ENCODE measurements at regions not wholly inside any gene's neighbourhood (a gene's known extent, or its start where the extent isn't known, plus 50 kb on each side); places are given as distances from the start of the nearest gene placed in this dataset.
"Not testable (repeated sequence)": the region's sequence is repeated elsewhere in the genome, so short reads cannot be mapped to it uniquely, and the experiment has no call there.

DNA sequence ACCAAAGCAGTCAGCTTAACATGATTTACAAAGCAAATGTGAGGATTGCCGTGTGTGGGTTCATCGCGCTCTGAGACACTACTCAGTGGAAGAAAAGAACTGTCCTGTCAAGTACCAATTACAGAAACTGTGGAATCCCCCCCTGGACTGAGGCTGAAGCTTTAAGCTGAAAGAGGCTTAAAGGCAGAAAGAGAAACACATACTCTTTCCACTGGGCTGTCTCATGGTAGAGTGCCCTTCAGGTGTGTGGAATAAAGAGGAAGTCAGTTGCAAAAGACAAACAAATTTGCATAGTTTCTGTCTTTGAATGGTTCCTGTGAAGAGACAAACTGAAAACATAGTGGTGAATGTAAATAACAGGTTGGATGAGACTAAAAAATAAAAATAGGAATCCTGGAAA lies 560.4 kb upstream of the SYNCRIP start:
- DNase-seq, result no peak

DNA sequence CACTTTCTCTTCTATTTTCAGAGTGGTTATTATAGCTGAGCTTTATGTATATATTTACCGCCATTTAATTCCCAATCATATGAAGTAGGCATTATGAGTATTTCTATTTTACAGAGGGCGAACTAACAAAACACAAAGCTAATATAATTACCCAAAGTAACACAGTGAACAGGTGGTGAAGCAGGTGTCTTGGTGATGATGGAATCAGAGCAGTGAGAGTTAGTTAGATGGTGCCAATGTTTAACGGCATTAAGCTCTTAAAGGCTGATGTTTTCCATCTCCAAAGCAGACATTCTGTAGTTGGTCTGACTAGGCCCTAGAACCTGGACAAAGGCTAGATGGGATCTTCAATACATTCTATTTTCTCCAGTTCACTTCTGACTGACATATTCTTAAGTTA lies 551.1 kb upstream of the SYNCRIP start:
- DNase-seq, result no peak

DNA sequence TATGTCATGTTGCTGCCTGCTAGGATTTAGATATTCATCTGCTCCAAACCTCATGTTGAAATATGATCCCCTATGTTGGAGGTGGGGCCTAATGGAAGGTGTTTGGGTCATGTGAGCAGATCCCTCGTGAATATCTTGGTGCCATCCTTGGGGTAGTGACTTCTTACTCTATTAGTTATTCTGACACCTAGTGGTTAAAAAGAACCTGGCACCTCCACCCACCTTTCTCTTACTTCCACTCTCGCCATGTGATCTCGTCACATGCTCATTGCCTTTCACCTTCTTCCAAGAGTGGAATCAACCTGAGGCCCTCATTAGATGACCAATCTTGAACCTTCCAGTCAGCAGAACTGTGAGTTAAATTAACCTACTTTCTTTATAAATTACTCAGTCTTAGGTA lies 549.4 kb upstream of the SYNCRIP start:
- no peak for DNase-seq

DNA sequence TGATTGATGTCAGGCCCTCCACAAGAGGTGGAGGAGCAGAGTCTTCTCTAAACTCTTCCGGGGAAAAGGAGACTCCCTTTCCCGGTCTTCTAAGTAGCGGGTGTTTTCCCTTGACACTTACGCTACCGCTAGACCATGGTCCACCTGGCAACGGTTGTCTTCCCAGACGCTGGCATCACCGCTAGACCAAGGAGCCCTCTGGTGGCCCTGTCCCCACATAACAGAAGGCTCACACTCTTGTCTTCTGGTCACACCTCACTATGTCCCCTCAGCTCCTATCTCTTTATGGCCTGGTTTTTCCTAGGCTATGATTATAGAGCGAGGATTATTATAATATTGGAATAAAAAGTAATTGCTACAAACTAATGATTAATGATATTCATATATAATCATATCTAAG lies 532.5 kb upstream of the SYNCRIP start:
- DNase-seq, result not testable (repeated sequence)

DNA sequence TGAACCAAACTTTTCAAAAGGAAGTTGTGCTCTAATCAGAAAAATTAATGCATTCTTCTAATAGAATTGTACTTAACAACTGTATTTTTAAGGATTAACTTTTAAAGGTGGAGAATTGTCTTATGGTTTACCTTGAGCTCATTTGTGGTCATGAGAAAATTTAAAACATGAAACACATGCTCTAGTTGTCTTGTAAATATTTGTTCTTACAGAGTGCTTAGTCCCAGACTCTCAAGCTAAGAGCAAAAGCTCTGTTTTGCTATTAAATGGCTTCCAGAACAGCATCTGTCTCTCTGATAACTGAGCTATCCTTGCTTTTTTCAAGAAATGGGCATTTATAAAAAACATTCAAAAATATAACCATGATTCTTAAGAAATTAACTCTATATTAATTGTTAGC lies 512.2 kb upstream of the SYNCRIP start:
- no peak for DNase-seq

DNA sequence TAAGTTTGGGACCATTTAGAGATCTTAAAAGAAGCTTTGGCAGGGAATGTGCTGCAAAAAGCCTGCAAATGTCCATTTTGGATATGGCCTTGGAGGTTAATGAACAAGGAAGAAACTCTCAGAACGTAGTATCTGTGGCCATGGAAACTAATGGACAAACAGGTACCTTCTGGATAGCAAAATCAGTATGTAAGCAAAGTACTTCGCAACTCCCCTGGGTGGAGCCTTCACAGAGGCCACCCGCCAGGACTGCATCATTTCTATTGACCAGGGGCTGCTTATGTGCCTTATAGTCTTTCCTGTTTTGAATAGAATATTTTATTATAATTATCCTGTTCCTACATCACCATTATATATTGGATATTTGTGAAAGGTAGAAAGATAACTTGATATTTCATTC lies 510.8 kb upstream of the SYNCRIP start:
- DNase-seq, result no peak

DNA sequence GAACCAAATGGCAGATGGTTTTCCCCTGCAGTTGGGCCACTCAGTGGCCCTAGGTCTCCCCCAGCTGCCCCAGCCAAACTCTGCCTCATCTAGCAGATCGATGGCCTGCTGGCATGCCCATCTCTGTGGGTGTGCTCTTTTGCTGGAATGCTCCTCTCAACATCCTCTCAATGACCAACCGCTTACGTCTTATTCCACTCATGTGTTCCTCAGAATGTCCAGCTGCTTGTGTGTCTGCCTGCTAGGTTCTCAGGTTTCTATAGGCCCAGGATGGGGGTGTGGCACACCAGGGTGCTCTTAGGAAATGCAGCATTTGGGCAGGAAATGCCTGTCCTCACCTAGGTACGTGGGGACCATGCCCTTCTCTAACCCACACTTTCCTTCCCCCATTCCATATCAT lies 509.9 kb upstream of the SYNCRIP start:
- DNase-seq, result no peak

DNA sequence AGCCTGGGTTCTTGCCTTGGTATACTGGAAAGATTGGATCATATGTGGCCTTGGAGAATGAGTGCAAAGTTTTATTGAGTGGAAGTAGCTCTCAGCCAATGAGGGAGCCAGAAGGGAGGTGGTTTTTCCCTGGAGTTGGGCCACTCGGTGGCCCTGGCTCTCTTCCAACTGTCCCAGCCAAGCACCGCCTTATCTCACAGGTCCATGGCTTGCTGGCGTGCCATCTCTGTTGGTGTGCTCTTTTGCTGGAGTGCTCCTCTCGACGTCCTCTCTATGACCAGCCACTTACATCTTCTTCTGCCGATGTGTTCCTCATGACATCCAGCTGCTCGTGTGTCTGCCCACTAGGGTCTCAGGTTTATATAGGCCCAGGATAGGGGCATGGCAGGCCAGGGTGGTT lies 505.9 kb upstream of the SYNCRIP start:
- no peak for DNase-seq

DNA sequence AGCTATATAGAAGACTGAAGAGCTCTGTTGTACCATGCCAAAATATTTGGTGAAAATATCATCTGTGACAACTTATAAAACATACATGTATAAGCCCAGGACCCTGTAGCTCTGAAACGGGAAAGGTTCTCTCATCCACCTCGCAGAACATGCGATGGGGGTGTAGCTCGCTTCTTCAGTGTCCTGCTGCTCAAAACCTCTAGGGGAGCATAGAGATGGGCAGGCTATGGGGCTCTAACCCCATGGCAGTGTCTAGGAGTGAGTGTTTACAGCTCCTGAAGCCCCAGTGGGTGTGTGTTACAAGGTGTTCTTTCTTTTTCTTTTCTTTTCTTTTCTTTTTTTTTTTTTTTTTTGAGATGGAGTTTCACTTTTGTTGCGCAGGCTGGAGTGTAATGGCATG lies 505.2 kb upstream of the SYNCRIP start:
- DNase-seq, result no peak

DNA sequence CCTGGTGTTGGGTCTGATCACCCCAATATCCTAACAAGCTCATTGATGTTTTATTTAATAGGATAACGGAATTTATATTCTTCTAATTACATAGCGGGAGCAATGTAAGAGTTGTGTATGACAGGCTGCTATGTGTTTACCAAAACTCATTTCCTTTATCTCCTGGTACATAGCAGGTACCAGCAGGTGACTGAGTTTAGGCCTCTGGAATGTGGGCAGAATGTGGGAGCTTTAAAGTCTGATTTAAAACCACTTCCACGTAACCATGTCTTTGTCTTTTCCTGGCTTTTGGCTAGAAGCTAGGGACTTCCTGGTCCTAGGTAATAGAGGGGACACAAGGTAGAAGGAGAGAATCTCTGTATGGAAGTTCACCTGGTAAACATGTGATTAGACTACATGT lies 504.6 kb upstream of the SYNCRIP start:
- DNase-seq, result no peak

DNA sequence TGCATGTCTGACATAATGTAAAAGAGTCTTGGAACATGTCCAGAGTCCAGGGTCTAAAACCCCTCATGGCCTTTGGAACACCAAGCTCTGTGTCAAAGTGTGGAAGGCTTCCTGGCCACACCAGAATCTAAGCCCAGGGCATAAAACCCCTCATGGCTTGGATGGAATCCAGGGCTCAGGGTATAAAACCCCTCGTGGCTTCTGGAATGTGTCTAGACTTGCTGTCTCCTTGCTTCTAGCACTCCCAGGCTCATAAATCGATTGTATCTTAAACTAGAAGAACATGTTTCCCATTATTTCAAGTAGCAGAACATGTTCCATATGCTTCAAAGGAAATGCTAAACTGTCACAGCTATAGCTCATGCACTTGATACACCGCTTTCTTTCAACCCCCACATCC lies 504.1 kb upstream of the SYNCRIP start:
- not testable (repeated sequence) for DNase-seq

DNA sequence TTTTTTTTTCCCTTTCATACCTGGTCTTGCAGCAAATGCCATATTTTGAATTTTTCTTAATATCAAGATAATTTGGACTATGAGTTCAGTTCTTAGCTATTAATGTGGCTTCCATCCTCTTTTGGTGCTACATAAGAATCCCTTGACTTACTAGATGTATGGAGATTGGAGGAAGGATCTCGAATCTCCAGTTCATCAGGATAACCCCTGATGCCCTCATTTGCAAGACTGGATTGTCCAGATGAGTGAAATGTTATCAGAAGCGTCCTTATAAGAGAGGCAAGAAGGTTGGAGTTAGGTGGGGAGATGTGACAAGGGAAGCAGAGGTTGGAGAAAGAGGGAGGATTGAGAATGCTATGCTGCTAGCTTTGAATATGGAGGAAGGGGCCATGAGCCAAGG lies 499.6 kb upstream of the SYNCRIP start:
- no peak for DNase-seq

DNA sequence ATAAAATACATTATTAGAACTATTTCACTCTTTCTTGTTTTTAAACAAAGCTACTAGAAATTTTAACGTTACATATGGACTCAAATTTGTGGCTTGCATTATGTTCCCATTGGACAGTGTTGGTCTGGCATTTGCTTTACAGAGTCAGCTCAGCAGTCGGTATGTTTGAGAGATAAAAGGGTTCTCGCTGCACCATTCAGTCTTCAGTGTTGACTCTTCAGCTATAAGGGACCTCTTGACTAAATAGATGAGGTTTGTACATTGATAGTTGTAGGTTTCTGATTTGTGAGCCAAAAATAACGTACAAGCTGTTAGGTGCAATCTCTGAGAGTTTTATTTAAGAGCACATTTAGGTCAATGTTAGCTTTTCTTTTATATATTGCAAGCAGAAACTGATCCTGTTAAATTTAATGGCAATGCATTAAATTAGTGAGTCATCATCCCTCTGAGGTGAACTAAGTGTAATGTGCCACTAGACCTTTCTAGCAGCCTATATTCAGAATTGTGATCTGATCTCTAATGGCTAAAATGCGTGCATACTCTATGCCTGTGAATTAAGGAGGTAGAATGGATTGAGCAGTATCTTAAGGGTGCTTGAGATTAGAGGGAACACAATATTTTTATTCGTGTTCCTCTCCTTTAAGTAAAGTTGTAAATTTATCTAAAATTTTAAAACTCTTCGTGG lies 485.6 kb upstream of the SYNCRIP start:
- no peak for DNase-seq

DNA sequence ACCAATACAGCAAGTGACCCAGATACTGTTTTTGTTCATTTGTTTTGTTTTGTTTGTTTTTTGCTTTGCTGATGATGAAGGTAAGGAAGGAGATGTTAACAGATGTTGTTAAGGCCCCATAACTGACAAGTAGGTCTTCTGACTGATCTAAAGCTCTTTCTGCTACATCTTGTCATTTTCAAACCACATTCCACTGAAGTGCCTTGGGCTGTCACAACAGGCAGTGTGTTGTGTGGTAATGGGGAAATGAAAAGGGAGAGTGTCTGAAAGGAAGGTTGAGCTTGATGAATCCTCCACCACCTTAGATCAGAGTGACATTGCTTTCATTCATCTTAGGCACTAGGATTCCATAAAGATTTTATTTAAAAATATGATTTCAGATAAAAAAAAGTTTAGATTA lies 479.4 kb upstream of the SYNCRIP start:
- DNase-seq, result no peak

DNA sequence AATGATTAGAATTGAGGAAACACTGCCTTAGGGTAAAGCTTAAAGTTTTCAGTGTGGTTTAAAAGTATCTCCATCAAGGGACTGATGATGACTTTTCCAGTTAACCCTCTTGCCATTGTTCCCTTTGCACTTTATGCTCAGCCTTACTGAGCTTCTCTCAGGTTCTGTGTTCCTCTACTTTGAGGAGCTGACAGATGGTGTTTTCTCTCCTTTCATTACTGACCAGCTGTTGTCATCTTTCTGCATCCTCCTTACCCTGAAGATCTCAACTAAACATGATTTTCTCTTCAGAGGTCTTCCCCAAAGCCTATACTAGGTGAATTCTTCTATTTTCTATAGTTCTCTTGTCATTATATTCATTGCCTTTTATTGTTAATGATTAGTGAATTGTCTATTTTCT lies 475.6 kb upstream of the SYNCRIP start:
- no peak for DNase-seq

DNA sequence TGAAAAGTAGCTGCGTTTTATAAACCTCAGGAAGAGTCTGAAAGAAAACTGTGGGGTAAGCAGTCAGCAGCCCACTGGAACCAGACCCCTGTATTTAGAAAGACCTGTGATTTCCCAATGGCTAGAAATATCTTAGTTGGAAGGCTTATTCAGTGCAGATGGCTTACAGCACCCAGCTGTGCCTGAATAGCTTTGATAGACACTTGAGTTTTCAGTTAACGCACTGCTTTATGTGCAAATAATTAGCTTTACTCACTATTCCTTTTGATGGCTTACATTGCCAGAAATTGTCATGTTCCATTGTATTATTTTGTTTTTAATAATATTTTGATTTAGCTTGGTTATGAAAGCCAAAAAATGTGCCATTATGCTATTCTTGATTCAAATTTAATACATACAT lies 465.3 kb upstream of the SYNCRIP start:
- DNase-seq, result no peak

DNA sequence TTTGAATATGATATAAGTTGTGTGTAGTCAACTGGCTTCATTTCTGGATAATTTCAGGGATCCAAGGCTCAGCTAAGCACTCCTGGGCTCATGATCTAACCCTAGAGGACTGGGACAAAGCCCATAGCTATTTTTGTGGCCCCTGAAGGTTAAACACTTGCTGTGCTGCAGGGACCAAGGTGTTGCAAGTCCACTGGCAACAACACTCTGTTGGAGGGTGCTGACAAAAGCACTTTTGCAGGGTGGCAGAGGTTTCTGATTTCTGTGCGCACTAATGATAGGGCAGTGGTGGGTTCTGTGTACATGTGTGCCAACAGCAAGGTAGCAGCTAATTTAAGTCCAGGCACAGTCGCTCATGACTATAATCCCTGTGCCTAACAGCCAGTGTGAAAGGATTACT lies 445.3 kb upstream of the SYNCRIP start:
- DNase-seq, result no peak

DNA sequence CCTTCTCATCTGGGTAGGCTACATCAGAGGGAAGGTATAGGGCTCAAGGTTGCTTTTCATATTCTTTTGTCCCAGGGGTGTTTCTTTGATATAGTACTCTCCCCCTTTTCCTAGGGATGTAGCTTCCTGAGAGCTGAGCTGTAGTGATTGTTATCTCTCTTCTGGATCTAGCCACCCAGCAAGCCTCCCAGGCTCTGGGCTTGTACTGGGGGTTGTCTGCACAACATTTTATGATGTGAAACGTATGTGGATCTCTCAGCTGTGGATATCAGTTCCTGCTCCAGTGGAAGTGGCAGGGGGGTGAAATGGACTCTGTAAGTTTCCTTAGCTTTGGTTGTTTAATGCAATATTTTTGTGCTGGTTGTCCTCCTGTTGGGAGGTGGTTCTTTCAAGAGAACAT lies 437.3 kb upstream of the SYNCRIP start:
- DNase-seq, result no peak

DNA sequence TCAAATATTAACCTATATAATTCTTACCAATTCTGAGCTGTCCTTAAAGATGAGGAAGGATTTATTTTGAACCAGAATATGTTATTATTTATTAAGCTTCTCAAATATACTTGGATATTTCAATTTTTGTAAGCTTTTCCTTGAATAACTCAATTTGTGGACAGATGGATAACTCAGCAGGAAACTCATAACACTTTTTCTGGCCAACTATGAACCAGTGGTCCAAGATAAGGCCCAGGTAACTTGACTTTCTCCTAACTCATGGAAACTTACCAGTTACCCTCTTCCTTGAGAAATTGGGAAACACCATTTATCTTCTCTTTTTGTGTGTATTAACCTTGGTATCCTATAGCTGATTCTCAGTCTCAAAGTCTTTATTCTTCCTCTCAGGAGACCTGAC lies 427.5 kb upstream of the SYNCRIP start:
- DNase-seq, result no peak

DNA sequence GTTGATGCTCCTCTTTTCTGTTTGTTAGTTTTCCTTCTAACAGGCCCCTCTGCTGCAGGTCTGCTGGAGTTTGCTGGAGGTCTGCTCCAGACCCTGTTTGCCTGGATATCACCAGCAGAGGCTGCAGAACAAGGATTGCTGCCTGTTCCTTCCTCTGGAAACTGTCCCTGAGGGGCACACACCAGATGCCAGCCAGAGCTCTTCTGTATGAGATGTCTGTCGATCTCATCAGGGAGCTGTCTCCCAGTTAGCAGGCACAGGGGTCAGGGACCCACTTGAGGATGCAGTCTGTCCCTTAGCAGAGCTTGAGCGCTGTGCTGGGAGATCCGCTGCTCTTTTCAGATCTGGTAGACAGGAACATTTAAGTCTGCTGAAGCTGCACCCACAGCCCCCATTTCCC lies 422.3 kb upstream of the SYNCRIP start:
- DNase-seq, result not testable (repeated sequence)

DNA sequence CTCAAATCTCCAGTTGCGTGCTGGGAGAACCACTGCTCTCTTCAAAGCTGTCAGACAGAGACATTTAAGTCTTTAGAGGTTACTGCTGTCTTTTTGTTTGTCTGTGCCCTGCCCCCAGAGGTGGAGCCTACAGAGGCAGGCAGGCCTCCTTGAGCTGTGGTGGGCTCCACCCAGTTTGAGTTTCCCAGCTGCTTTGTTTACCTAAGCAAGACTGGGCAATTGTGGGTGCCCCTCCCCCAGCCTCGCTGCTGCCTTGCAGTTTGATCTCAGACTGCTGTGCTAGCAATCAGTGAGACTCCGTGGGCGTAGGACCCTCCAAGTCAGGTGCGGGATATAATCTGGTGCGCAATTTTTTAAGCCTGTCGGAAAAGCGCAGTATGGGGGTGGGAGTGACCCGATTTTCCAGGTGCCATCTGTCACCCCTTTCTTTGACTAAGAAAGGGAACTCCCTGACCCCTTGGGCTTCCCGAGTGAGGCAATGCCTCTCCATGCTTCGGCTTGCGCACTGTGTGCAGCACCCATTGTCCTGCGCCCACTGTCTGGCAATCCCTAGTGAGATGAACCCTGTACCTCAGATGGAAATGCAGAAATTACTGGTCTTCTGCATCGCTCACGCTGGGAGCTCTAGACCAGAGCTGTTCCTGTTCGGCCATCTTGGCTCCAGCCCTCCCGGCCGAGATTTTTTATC lies 414.8 kb upstream of the SYNCRIP start:
- DNase-seq, result not testable (repeated sequence)

DNA sequence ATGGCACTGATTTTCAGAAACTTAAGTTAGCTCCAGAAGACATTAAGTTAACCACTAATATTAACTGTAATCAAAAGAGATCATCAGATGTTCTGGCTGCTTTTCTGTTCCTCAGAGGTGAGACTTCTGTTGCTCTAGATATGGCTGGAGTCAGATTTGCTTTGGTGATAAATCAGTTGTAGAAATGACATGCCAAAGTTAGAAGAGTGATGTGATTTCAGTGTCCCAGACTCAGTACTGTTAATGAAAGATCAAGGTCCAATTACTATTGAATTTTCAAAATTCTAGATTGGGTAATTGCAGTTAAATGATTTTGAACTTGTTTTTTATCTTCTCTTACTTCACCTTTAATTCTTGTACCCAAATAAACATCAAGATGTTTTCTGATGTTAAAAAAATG lies 402.4 kb upstream of the SYNCRIP start:
- no peak for DNase-seq

DNA sequence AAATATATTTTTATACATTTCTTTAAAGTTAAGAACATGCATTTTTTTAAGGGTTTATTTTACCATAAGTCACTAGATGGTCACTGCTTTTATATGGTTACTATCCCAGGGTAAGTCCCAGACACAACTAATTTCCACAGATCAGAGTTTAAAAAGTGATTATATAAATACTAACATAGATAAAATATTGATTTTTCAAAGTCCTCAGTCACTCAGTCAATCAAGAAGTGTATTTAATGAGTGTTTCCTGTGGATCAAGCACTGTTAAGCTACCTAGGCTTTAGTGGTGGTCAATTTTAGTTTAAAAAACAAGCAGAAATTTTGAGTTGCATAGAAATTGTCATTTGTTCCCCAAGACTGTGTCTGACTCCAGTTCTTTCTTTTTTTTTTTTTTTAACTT lies 399.5 kb upstream of the SYNCRIP start:
- no peak for DNase-seq

DNA sequence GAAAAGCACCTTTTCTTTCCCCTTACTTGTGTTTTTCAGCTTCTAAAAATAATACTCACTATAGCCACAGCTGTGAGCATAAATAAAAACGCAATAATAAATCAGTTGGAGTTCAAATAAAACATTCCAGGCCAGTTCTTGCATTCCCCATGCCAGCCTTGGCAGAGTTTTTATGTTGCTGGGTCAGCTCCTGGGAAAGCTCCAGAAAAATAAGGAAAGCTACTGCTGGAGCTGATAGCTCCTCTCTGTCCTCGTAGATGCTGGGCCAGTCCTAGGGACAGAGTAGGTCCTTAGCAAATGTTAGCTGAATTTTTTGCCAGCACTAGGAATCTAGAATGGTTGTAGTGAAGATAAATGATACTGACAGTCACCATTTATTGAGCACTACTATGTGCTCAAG lies 389.0 kb upstream of the SYNCRIP start:
- no peak for DNase-seq

DNA sequence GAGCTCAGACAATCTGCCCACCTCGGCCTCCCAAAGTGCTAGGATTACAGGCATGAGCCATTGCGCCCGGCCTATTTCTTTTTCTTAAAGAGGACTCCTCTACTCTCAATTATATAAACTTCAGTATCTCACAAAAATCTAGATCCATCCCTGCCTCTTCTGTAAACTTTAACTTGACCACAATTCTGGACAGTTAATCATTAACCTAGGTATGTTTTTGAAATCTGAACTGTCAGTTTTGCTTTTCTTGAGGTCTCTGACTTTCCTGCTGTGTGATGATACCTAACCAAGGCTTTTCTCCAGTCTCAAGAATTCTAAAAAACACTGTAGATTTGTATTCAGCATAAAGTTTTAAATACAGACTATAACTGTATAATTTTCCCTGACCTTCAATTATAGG lies 388.2 kb upstream of the SYNCRIP start:
- no peak for DNase-seq

All from DMS79 treated with DMSO at 0.1 percent for 48 hours (cell line).